Liver (tissue), 8 donors: ENCODE measurements at regions not wholly inside any gene's neighbourhood (a gene's known extent, or its start where the extent isn't known, plus 50 kb on each side); places are given as distances from the start of the nearest gene placed in this dataset.

ENCODE experiments used
- DNase-seq: peaks from one replicate; pipeline ENCODE4 v3.0.0-alpha.2; 2017; ENCODE audit warnings: low spot score
- H3K27ac ChIP-seq, 2 donors: one replicate each; pipeline ENCODE4 v1.7.0; 2013; ENCODE audit warnings: inconsistent platforms in 2 of 2, low read length in 2 of 2, control low read depth in 1 of 2, low read depth in 1 of 2, mild to moderate bottlenecking in 1 of 2
- H3K27me3 ChIP-seq, 4 donors: one replicate each; pipeline versions ENCODE4 v1.6.1 to v1.7.0; 2013; ENCODE audit warnings: low read length in 3 of 4, inconsistent platforms in 1 of 4, mild to moderate bottlenecking in 1 of 4, moderate library complexity in 1 of 4; ENCODE audit not compliant: control insufficient read depth in 4 of 4, insufficient read depth in 4 of 4
- H3K36me3 ChIP-seq, 4 donors: one replicate each; pipeline versions ENCODE4 v1.6.1 to v1.7.0; 2013; ENCODE audit warnings: low read length in 3 of 4, mild to moderate bottlenecking in 3 of 4, low read depth in 1 of 4, moderate library complexity in 1 of 4; ENCODE audit not compliant: control insufficient read depth in 4 of 4, insufficient read depth in 3 of 4
- H3K4me1 ChIP-seq, 4 donors: one replicate each; pipeline versions ENCODE4 v1.6.1 to v1.7.0; 2013; ENCODE audit warnings: low read length in 3 of 4, mild to moderate bottlenecking in 3 of 4, moderate library complexity in 1 of 4; ENCODE audit not compliant: control insufficient read depth in 4 of 4, insufficient read depth in 4 of 4
- H3K4me3 ChIP-seq, 3 donors: one replicate each; pipeline versions ENCODE4 v1.6.1 to v1.7.0; 2013; ENCODE audit warnings: low read length in 3 of 3, control low read depth in 1 of 3, low read depth in 1 of 3, mild to moderate bottlenecking in 1 of 3
- H3K9ac ChIP-seq, 2 donors: one replicate each; pipeline ENCODE4 v1.7.0; 2013; ENCODE audit warnings: low read length in 2 of 2, mild to moderate bottlenecking in 2 of 2, moderate library complexity in 2 of 2, control low read depth in 1 of 2, low read depth in 1 of 2
- H3K9me3 ChIP-seq, 4 donors: one replicate each; pipeline versions ENCODE4 v1.6.1 to v1.7.0; 2013; ENCODE audit warnings: low read length in 3 of 4; ENCODE audit not compliant: control insufficient read depth in 4 of 4
- ATF3 ChIP-seq: IDR thresholded peaks from 2 replicates; pipeline ENCODE4 v1.6.1; 2016; ENCODE audit warnings: antibody characterized with exemption
- CTCF ChIP-seq: fragments of 150-350 bp; IDR thresholded peaks from 2 replicates; pipeline ENCODE4 v1.5.1; 2017; ENCODE audit warnings: improper control_type of control experiment, low read depth, low read length; ENCODE audit not compliant: missing input control
- EGR1 ChIP-seq, 2 donors: IDR thresholded peaks; 2 replicates each; pipeline ENCODE4 v1.6.1; 2016 to 2018; ENCODE audit warnings: antibody characterized with exemption in 2 of 2, low read depth in 2 of 2
- FOXA1 ChIP-seq: IDR thresholded peaks from 2 replicates; pipeline ENCODE4 v1.6.1; 2016; ENCODE audit warnings: antibody characterized with exemption
- FOXA2 ChIP-seq: IDR thresholded peaks from 2 replicates; pipeline ENCODE4 v1.6.1; 2016; ENCODE audit warnings: antibody characterized with exemption
- GABPA ChIP-seq, 2 donors: IDR thresholded peaks in 1 of 2; conservative IDR thresholded peaks in 1 of 2; 2 replicates each; pipeline ENCODE4 v1.6.1; 2016; ENCODE audit warnings: antibody characterized with exemption in 2 of 2, mild to moderate bottlenecking in 1 of 2, moderate library complexity in 1 of 2
- HNF4A ChIP-seq, 2 donors: conservative IDR thresholded peaks; 2 replicates each; pipeline ENCODE4 v1.6.1; 2016; ENCODE audit warnings: antibody characterized with exemption in 2 of 2, mild to moderate bottlenecking in 2 of 2
- HNF4G ChIP-seq: IDR thresholded peaks from 2 replicates; pipeline ENCODE4 v1.6.1; 2016; ENCODE audit warnings: antibody characterized with exemption
- JUND ChIP-seq, 2 donors: IDR thresholded peaks; 2 replicates each; pipeline ENCODE4 v1.6.1; 2016; ENCODE audit warnings: antibody characterized with exemption in 2 of 2
- MAX ChIP-seq: IDR thresholded peaks from 2 replicates; pipeline ENCODE4 v1.6.1; 2016; ENCODE audit warnings: antibody characterized with exemption
- NR2F2 ChIP-seq: IDR thresholded peaks from 2 replicates; pipeline ENCODE4 v1.6.1; 2016; ENCODE audit warnings: antibody characterized with exemption
- RAD21 ChIP-seq, 2 donors: IDR thresholded peaks; 2 replicates each; pipeline ENCODE4 v1.6.1; 2016; ENCODE audit warnings: antibody characterized with exemption in 2 of 2, mild to moderate bottlenecking in 2 of 2
- REST ChIP-seq: IDR thresholded peaks from 2 replicates; pipeline ENCODE4 v1.6.1; 2016; ENCODE audit warnings: antibody characterized with exemption, mild to moderate bottlenecking
- RXRA ChIP-seq, 2 donors: IDR thresholded peaks; 2 replicates each; pipeline ENCODE4 v1.6.1; 2017 to 2018; ENCODE audit warnings: antibody characterized with exemption in 2 of 2, mild to moderate bottlenecking in 1 of 2
- SP1 ChIP-seq: IDR thresholded peaks from 2 replicates; pipeline ENCODE4 v1.6.1; 2018; ENCODE audit warnings: antibody characterized with exemption, mild to moderate bottlenecking
- TAF1 ChIP-seq: conservative IDR thresholded peaks from 2 replicates; pipeline ENCODE4 v1.6.1; 2016; ENCODE audit warnings: antibody characterized with exemption, mild to moderate bottlenecking
- ZBTB33 ChIP-seq: IDR thresholded peaks from 2 replicates; pipeline ENCODE4 v1.6.1; 2016; ENCODE audit warnings: antibody characterized with exemption
- WGBS: extraction: QIAGEN DNeasy Blood & Tissue Kit; methylation state at CpG from one replicate; pipeline ENCODE4 v1.1.7; 2013; 5-methylcytosine and 5-hydroxymethylcytosine counted together
- donor health status: healthy.
- donor health status: healthy.
- donor health status: healthy.
- donor health status: healthy.
- donor health status: healthy.

- 63% methylated on average over 1 of the region's 1 CpG for WGBS
- DNase-seq = no peak
- no peaks in the 10 kb centered on the region for H3K36me3 ChIP-seq
- H3K9ac ChIP-seq = no peak overlapping the region
- H3K27me3 ChIP-seq = no peaks in the 10 kb centered on the region
- H3K4me3 ChIP-seq = no peak overlapping the region
- TF ChIP-seq EGR1 (IDR thresholded peaks at IDR 0.05; ENCODE audit: low read depth in 2 of 2) = no peak
- no peak overlapping the region for H3K27ac ChIP-seq
- H3K4me1 ChIP-seq = no peaks in the 10 kb centered on the region
- H3K9me3 ChIP-seq = peaks cover 0 to 3% (median 0%) of the 10 kb centered on the region in 4 donors
Measured at GRCh38 chr5:44911501-44911900, 102.8 kb downstream of the MRPS30 start.

- no peak for TF ChIP-seq SP1
- TF ChIP-seq NR2F2 = no peak
- TF ChIP-seq GABPA (IDR thresholded peaks at IDR 0.05 in 1 of 2, conservative IDR thresholded peaks at IDR 0.05 in 1 of 2) = no peak
- TF ChIP-seq RAD21 (IDR thresholded peaks at IDR 0.05) = no peak
- no peak for TF ChIP-seq RXRA (IDR thresholded peaks at IDR 0.05)
- no peak for TF ChIP-seq ZBTB33
- no peak for TF ChIP-seq ATF3
- no peak for TF ChIP-seq FOXA2
- no peak for TF ChIP-seq HNF4A (conservative IDR thresholded peaks at IDR 0.05)
- TF ChIP-seq CTCF = no peak
- no peak for TF ChIP-seq JUND (IDR thresholded peaks at IDR 0.05)
- TF ChIP-seq HNF4G = no peak
- no peak for TF ChIP-seq MAX
- DNase-seq = no peak
Measured at GRCh38 chr5:44914221-44914620, 105.5 kb downstream of the MRPS30 start.

GRCh38 chr5:44919560-44919959 is 110.8 kb downstream of the MRPS30 start:
- H3K27me3 ChIP-seq = no peaks in the 10 kb centered on the region
- H3K36me3 ChIP-seq = no peaks in the 10 kb centered on the region
- no peak overlapping the region for H3K27ac ChIP-seq
- no peak for DNase-seq
- H3K4me3 ChIP-seq = no peak overlapping the region
- TF ChIP-seq RAD21 (IDR thresholded peaks at IDR 0.05) = no peak
- no peak for TF ChIP-seq MAX
- TF ChIP-seq EGR1 (IDR thresholded peaks at IDR 0.05; ENCODE audit: low read depth in 2 of 2) = no peak
- no peak for TF ChIP-seq JUND (IDR thresholded peaks at IDR 0.05)
- TF ChIP-seq HNF4G = no peak
- TF ChIP-seq HNF4A (conservative IDR thresholded peaks at IDR 0.05) = no peak
- no peak for TF ChIP-seq FOXA2
- TF ChIP-seq REST = no peak
- no peak for TF ChIP-seq FOXA1
- no peak for TF ChIP-seq ATF3
- no peak for TF ChIP-seq RXRA (IDR thresholded peaks at IDR 0.05)
- no peak for TF ChIP-seq GABPA (IDR thresholded peaks at IDR 0.05 in 1 of 2, conservative IDR thresholded peaks at IDR 0.05 in 1 of 2)
- TF ChIP-seq TAF1 = no peak
- no peak for TF ChIP-seq SP1
- WGBS = 71% methylated on average over 1 of the region's 1 CpG
- peaks cover 0 to 2% (median 0%) of the 10 kb centered on the region in 4 donors for H3K9me3 ChIP-seq
- H3K9ac ChIP-seq = no peak overlapping the region
- no peaks in the 10 kb centered on the region for H3K4me1 ChIP-seq

More at GRCh38 chr5:44914221-44914620, 105.5 kb downstream of the MRPS30 start:
- Histone ChIP-seq H3K9ac (no peak overlapping the region), H3K4me3 (no peak overlapping the region), H3K27me3 (no peaks in the 10 kb centered on the region), H3K36me3 (no peaks in the 10 kb centered on the region), H3K27ac (no peak overlapping the region), H3K9me3 (peaks cover 0 to 3% (median 0%) of the 10 kb centered on the region in 4 donors), H3K4me1 (no peaks in the 10 kb centered on the region)
- WGBS = 65% methylated on average over 2 of the region's 2 CpGs
